Endodermal cell (in vitro differentiated cells): ENCODE measurements at regions not wholly inside any gene's neighbourhood (a gene's known extent, or its start where the extent isn't known, plus 50 kb on each side); places are given as distances from the start of the nearest gene placed in this dataset.

Source experiments
- DNase-seq: peaks from one replicate; pipeline ENCODE4 v3.0.0-alpha.2; 2017
- H3K27ac ChIP-seq: 2 replicates; pipeline ENCODE4 v1.5.1; 2013; ENCODE audit warnings: mild to moderate bottlenecking, low read depth, low read length, moderate library complexity
- H3K27me3 ChIP-seq: 2 replicates; pipeline ENCODE4 v1.6.1; 2013; ENCODE audit warnings: mild to moderate bottlenecking, low read length, moderate library complexity; ENCODE audit not compliant: insufficient read depth, control insufficient read depth, poor library complexity, severe bottlenecking
- H3K36me3 ChIP-seq: 2 replicates; pipeline ENCODE4 v1.7.0; 2013; ENCODE audit warnings: mild to moderate bottlenecking, low read length, moderate library complexity; ENCODE audit not compliant: control insufficient read depth, insufficient read depth
- H3K4me1 ChIP-seq: one replicate; pipeline ENCODE4 v1.7.0; 2013; ENCODE audit warnings: low read length; ENCODE audit not compliant: control insufficient read depth, insufficient read depth
- H3K4me3 ChIP-seq: 2 replicates; pipeline ENCODE4 v1.5.1; 2013; ENCODE audit warnings: mild to moderate bottlenecking, low read length, moderate library complexity
- H3K9ac ChIP-seq: 2 replicates; pipeline ENCODE4 v1.6.1; 2013; ENCODE audit warnings: mild to moderate bottlenecking, low read length, moderate library complexity; ENCODE audit not compliant: poor library complexity, severe bottlenecking; ENCODE audit errors: extremely low read depth
- H3K9me3 ChIP-seq: 2 replicates; pipeline ENCODE4 v1.6.1; 2013; ENCODE audit warnings: mild to moderate bottlenecking, low read length, moderate library complexity; ENCODE audit not compliant: control insufficient read depth
- H3K27ac Mint-ChIP-seq: 2 replicates; pipeline ENCODE4 v1.8.0; 2020; ENCODE audit warnings: mixed read lengths
- H3K27me3 Mint-ChIP-seq: 2 replicates; pipeline ENCODE4 v1.8.0; 2021; ENCODE audit warnings: mild to moderate bottlenecking, mixed read lengths; ENCODE audit not compliant: insufficient read depth
- H3K36me3 Mint-ChIP-seq: 2 replicates; pipeline ENCODE4 v1.8.0; 2020; ENCODE audit warnings: low read depth, mixed read lengths
- H3K4me1 Mint-ChIP-seq: 2 replicates; pipeline ENCODE4 v1.8.0; 2020; ENCODE audit warnings: mixed read lengths
- H3K4me3 Mint-ChIP-seq: 2 replicates; pipeline ENCODE4 v1.8.0; 2020; ENCODE audit warnings: mild to moderate bottlenecking, moderate library complexity, mixed read lengths
- H3K9me3 Mint-ChIP-seq: 2 replicates; pipeline ENCODE4 v1.8.0; 2020; ENCODE audit warnings: mild to moderate bottlenecking, mixed read lengths
- CTCF ChIP-seq: fragments of 200-600 bp; sonication (generic); conservative IDR thresholded peaks from 2 replicates; pipeline ENCODE4 v1.5.0; 2021; ENCODE audit warnings: antibody characterized with exemption, mild to moderate bottlenecking
- WGBS, 2 experiments: methylation state at CpG; one replicate each; pipeline versions ENCODE4 v1.1.5 to v1.1.7; 2013; ENCODE audit warnings: missing lambda C conversion rate in 2 of 2, mixed read lengths in 1 of 2; ENCODE audit not compliant: insufficient coverage in 1 of 2, insufficient read length in 1 of 2; 5-methylcytosine and 5-hydroxymethylcytosine counted together

- no peak for DNase-seq
- no peak overlapping the region for H3K27ac Mint-ChIP-seq
- no peak for TF ChIP-seq CTCF
- WGBS, 2 experiments = 86 to 100% methylated on average over 2 to 7 of the region's 7 CpGs
- no peaks in the 10 kb centered on the region for H3K27me3 Mint-ChIP-seq
- Histone ChIP-seq H3K9me3 (peaks cover 5% of the 10 kb centered on the region), H3K4me1 (no peaks in the 10 kb centered on the region), H3K4me3 (no peak overlapping the region), H3K9ac (no peak overlapping the region), H3K27me3 (no peaks in the 10 kb centered on the region), H3K36me3 (no peaks in the 10 kb centered on the region), H3K27ac (no peak overlapping the region)
- H3K4me3 Mint-ChIP-seq = no peak overlapping the region
- peaks cover 6% of the 10 kb centered on the region for H3K4me1 Mint-ChIP-seq
- no peaks in the 10 kb centered on the region for H3K36me3 Mint-ChIP-seq
- no peaks in the 10 kb centered on the region for H3K9me3 Mint-ChIP-seq
These were observed 214.2 kb upstream of the PCSK2 start for GRCh38 chr20:17012546-17013226.

GRCh38 chr20:17014217-17014616 is 212.6 kb upstream of the PCSK2 start:
- no peaks in the 10 kb centered on the region for H3K4me1 ChIP-seq
- no peaks in the 10 kb centered on the region for H3K36me3 Mint-ChIP-seq
- H3K9me3 ChIP-seq = no peaks in the 10 kb centered on the region
- H3K4me3 Mint-ChIP-seq = no peak overlapping the region
- no peak overlapping the region for H3K27ac Mint-ChIP-seq
- no peaks in the 10 kb centered on the region for H3K27me3 ChIP-seq
- no peak for DNase-seq
- H3K36me3 ChIP-seq = no peaks in the 10 kb centered on the region
- TF ChIP-seq CTCF = no peak
- peaks cover 6% of the 10 kb centered on the region for H3K4me1 Mint-ChIP-seq
- H3K27ac ChIP-seq = no peak overlapping the region
- H3K9me3 Mint-ChIP-seq = no peaks in the 10 kb centered on the region
- no peak overlapping the region for H3K9ac ChIP-seq
- no peak overlapping the region for H3K4me3 ChIP-seq
- H3K27me3 Mint-ChIP-seq = no peaks in the 10 kb centered on the region
- WGBS, 2 experiments = 66% methylated on average over 4 of the region's 5 CpGs

- Mint-ChIP-seq H3K27ac (no peak overlapping the region), H3K36me3 (no peaks in the 10 kb centered on the region), H3K9me3 (no peaks in the 10 kb centered on the region), H3K27me3 (no peaks in the 10 kb centered on the region), H3K4me1 (peaks cover 6% of the 10 kb centered on the region), H3K4me3 (no peak overlapping the region)
- H3K27ac ChIP-seq = no peak overlapping the region
- no peaks in the 10 kb centered on the region for H3K27me3 ChIP-seq
- no peak overlapping the region for H3K9ac ChIP-seq
- no peak for TF ChIP-seq CTCF
- H3K4me1 ChIP-seq = no peaks in the 10 kb centered on the region
- H3K4me3 ChIP-seq = no peak overlapping the region
- 85 to 94% methylated on average over 3 to 4 of the region's 4 CpGs for WGBS, 2 experiments
- DNase-seq = no peak
- no peaks in the 10 kb centered on the region for H3K9me3 ChIP-seq
- no peaks in the 10 kb centered on the region for H3K36me3 ChIP-seq
These were observed 212.0 kb upstream of the PCSK2 start for GRCh38 chr20:17014756-17015366.
